ENCODE measurements at regions not wholly inside any gene's neighbourhood (a gene's known extent, or its start where the extent isn't known, plus 50 kb on each side); places are given as distances from the start of the nearest gene placed in this dataset.

DNA sequence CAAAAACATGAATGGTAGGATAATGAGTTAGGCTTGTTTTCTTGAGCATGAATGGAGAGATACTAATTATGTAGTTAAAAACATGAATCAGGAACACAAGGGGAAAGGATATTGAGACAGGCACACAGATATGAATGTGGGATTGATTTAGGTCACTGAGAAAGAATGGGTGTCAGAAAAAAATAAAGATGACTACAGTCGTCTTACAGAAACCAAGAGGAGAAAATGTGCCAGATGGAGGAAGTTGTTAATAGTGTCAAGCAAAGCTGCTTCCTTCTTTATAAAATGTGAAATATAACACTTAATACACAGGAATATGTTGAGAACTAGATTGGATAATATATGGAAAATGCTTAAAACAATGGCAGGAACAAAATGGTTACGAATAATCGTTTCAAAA lies 173.3 kb upstream of the BET1 start:
- TF ChIP-seq, protein P1, sequence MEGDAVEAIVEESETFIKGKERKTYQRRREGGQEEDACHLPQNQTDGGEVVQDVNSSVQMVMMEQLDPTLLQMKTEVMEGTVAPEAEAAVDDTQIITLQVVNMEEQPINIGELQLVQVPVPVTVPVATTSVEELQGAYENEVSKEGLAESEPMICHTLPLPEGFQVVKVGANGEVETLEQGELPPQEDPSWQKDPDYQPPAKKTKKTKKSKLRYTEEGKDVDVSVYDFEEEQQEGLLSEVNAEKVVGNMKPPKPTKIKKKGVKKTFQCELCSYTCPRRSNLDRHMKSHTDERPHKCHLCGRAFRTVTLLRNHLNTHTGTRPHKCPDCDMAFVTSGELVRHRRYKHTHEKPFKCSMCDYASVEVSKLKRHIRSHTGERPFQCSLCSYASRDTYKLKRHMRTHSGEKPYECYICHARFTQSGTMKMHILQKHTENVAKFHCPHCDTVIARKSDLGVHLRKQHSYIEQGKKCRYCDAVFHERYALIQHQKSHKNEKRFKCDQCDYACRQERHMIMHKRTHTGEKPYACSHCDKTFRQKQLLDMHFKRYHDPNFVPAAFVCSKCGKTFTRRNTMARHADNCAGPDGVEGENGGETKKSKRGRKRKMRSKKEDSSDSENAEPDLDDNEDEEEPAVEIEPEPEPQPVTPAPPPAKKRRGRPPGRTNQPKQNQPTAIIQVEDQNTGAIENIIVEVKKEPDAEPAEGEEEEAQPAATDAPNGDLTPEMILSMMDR (IDR thresholded peaks at IDR 0.05; ENCODE audit: low read depth, low read length) = no peak
- no peak for TF ChIP-seq EZH2phosphoT487 (IDR thresholded peaks at IDR 0.05; ENCODE audit: low read depth)

All from OCI-LY3 (cell line).